ENCODE measurements at regions not wholly inside any gene's neighbourhood (a gene's known extent, or its start where the extent isn't known, plus 50 kb on each side); places are given as distances from the start of the nearest gene placed in this dataset.

GRCh38 chr7:145753004-145753403 lies 363.6 kb upstream of the CNTNAP2 start:
- H3K4me1 ChIP-seq (replicated peaks in 1 of 2; ENCODE audit: control insufficient read depth in 2 of 2, insufficient read depth in 2 of 2, low read length in 2 of 2) = no peaks in the 10 kb centered on the region; a peak in 1 of 5 replicates
- no peaks in the 10 kb centered on the region for H3K79me2 ChIP-seq (ENCODE audit: control insufficient read depth, insufficient read depth, low read length)
- H2AFZ ChIP-seq (ENCODE audit: low read depth, low read length) = no peak overlapping the region
- H3K4me2 ChIP-seq (ENCODE audit: insufficient read depth, low read length) = no peak overlapping the region
- no peak overlapping the region for H3K4me3 ChIP-seq
- 41% methylated on average over 11 of the region's 11 CpGs for WGBS (ENCODE audit: insufficient coverage, low coverage, missing lambda C conversion rate)
- no peak for DNase-seq (ENCODE audit: extremely low read depth in 1 of 4, low spot score in 3 of 4)
- ChIA-PET CTCF (ENCODE audit: low intra/inter-chr PET ratio) (no interaction called here), POLR2A (no interaction called here)
- H3K27me3 ChIP-seq (ENCODE audit: control insufficient read depth in 2 of 2, insufficient read depth in 2 of 2, low read length in 2 of 2) = no peaks in the 10 kb centered on the region
- in situ Hi-C loops (cut with MboI) (no loop called here), intact Hi-C loops (cut with micrococcal nuclease) (no loop called here)
- H3K9ac ChIP-seq (ENCODE audit: insufficient read depth in 1 of 2, low read depth in 2 of 2, low read length in 2 of 2) = no peak overlapping the region
- no peak overlapping the region for H3K27ac ChIP-seq (ENCODE audit: extremely low read depth, low read depth, low read length)
- no TSS peak for BruUV-seq (replicated peaks)
- no peak; the same call in 2 of the 3 replicates for ATAC-seq
- H3K9me3 ChIP-seq (replicated peaks; ENCODE audit: control insufficient read depth, insufficient read depth, low read depth, low read length) = no peaks in the 10 kb centered on the region
- no peaks in the 10 kb centered on the region for H4K20me1 ChIP-seq (replicated peaks; ENCODE audit: control insufficient read depth, insufficient read depth, low read length)
- H3K9me1 ChIP-seq (ENCODE audit: control insufficient read depth, insufficient read depth, low read length) = no peaks in the 10 kb centered on the region
- TF ChIP-seq, protein P1, sequence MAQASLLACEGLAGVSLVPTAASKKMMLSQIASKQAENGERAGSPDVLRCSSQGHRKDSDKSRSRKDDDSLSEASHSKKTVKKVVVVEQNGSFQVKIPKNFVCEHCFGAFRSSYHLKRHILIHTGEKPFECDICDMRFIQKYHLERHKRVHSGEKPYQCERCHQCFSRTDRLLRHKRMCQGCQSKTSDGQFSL (CRISPR knock-in tag; IDR thresholded peaks at IDR 0.05) = no peak
- TF ChIP-seq, protein P1 (tag; IDR thresholded peaks at IDR 0.05) = no peak
- TF ChIP-seq SLC30A9 (CRISPR knock-in tag; IDR thresholded peaks at IDR 0.05) = no peak
- no peak for TF ChIP-seq ZNF561 (CRISPR knock-in tag; conservative IDR thresholded peaks at IDR 0.05)
- no peak for TF ChIP-seq NR1H2 (CRISPR knock-in tag; IDR thresholded peaks at IDR 0.05)
- no peak for TF ChIP-seq ZNF311 (CRISPR knock-in tag; IDR thresholded peaks at IDR 0.05)
- no peak for TF ChIP-seq TRIM28 (IDR thresholded peaks at IDR 0.05)
- TF ChIP-seq GATAD2A (IDR thresholded peaks at IDR 0.05) = no peak
- TF ChIP-seq ZNF589 (CRISPR knock-in tag; IDR thresholded peaks at IDR 0.05; ENCODE audit: low read depth) = no peak
- H3K36me3 ChIP-seq (ENCODE audit: control insufficient read depth, insufficient read depth, low read length) = no peaks in the 10 kb centered on the region
- no peak for FAIRE-seq

Data from K562 (cell line).